IPS DF 6.9 (cell line): ENCODE measurements at regions not wholly inside any gene's neighbourhood (a gene's known extent, or its start where the extent isn't known, plus 50 kb on each side); places are given as distances from the start of the nearest gene placed in this dataset.

Experiments
- DNase-seq: peaks from one replicate; pipeline ENCODE4 v3.0.0-alpha.2; 2013; ENCODE audit warnings: low read depth, low spot score
- H3K27ac ChIP-seq: one replicate; pipeline ENCODE4 v1.5.1; 2013; ENCODE audit warnings: low read length, control low read depth
- H3K27me3 ChIP-seq: 2 replicates; pipeline ENCODE4 v1.6.1; 2013; ENCODE audit warnings: mild to moderate bottlenecking, low read length; ENCODE audit not compliant: control insufficient read depth, insufficient read depth
- H3K36me3 ChIP-seq: 2 replicates; pipeline ENCODE4 v1.6.1; 2013; ENCODE audit warnings: low read length; ENCODE audit not compliant: control insufficient read depth, insufficient read depth
- H3K4me1 ChIP-seq: 2 replicates; pipeline ENCODE4 v1.6.1; 2013; ENCODE audit warnings: low read length; ENCODE audit not compliant: control insufficient read depth, insufficient read depth
- H3K4me3 ChIP-seq: 2 replicates; pipeline ENCODE4 v1.5.1; 2013; ENCODE audit warnings: mild to moderate bottlenecking, low read length
- H3K9me3 ChIP-seq: 2 replicates; pipeline ENCODE4 v1.6.1; 2013; ENCODE audit warnings: low read length, inconsistent platforms; ENCODE audit not compliant: control insufficient read depth, insufficient read depth
- WGBS: extraction: QIAGEN DNeasy Blood & Tissue Kit; methylation state at CpG from one replicate; pipeline ENCODE4 v1.1.7; 2013; ENCODE audit warnings: mixed read lengths, missing lambda C conversion rate; ENCODE audit not compliant: insufficient read length, insufficient coverage; 5-methylcytosine and 5-hydroxymethylcytosine counted together

DNA sequence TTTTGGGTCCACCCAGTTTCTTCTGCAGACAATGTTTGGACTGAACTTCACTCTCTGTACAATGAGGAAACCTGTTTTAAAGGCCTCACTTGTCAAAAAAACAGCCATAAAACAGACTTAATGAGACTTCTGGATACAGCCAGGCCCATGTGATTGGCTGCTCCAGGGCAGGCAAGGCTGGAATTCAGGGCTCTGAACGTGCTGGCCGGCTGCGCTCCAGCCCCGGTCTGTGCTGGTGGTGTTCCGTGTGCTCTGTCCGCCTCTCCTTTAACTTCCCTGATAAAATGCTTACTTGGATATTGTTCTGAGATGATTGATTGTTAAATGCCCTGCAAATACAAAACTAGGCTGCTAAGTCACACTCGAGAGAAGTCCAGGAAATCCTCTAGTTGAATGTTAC lies 131.2 kb upstream of the KLF4 start:
- no peaks in the 10 kb centered on the region for H3K27me3 ChIP-seq
- no peak overlapping the region for H3K27ac ChIP-seq
- no peaks in the 10 kb centered on the region for H3K4me1 ChIP-seq
- no CpG with 5 or more reads among the region's 7 CpGs for WGBS
- no peaks in the 10 kb centered on the region for H3K36me3 ChIP-seq
- H3K9me3 ChIP-seq: no peaks in the 10 kb centered on the region
- DNase-seq: no peak
- no peak overlapping the region for H3K4me3 ChIP-seq

DNA sequence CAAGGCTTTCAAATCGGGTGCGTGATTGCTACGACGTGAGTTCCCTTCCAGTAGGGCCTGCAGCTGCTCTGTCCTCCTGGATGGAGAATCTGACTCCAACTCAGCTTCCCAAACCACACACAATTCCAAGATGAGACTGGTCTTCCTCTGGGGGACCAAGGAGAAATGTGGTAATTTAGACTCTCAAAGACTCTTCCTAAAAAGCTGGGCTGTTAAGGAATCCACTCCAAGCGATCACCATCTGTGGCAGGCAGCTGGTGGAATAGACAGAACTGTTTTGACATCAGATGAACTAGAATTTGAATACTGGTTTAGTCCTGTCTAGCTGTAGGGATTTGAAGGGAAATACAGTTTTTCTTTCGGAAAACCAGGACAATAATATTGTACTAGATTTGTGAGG lies 130.7 kb upstream of the KLF4 start:
- Histone ChIP-seq H3K4me3 (no peak overlapping the region), H3K36me3 (no peaks in the 10 kb centered on the region), H3K9me3 (no peaks in the 10 kb centered on the region), H3K27ac (no peak overlapping the region), H3K27me3 (no peaks in the 10 kb centered on the region), H3K4me1 (no peaks in the 10 kb centered on the region)
- no peak for DNase-seq
- no CpG with 5 or more reads among the region's 6 CpGs for WGBS

DNA sequence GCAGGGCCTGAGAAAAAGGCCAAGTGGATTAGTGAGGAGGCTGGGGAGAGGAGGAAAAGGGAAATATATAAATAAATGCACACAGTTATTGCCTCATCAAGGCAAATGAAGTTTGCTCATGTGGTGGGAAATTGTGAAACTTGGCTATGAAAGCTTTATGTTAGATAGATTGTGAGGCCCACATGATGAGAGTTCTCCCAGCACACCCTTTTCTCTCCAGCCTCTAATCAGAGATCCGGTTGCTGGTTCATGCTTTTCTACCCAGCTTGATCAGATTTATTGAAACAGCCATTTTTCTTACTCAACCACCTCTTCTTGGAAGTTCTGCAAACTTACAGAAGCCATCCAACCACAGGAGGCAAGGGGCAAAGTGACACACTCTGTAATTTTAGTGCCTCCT lies 125.8 kb upstream of the KLF4 start:
- no CpG with 5 or more reads among the region's 1 CpG for WGBS
- no peaks in the 10 kb centered on the region for H3K4me1 ChIP-seq
- H3K9me3 ChIP-seq: no peaks in the 10 kb centered on the region
- no peaks in the 10 kb centered on the region for H3K27me3 ChIP-seq
- no peak overlapping the region for H3K4me3 ChIP-seq
- H3K27ac ChIP-seq: no peak overlapping the region
- no peak for DNase-seq
- H3K36me3 ChIP-seq: no peaks in the 10 kb centered on the region

DNA sequence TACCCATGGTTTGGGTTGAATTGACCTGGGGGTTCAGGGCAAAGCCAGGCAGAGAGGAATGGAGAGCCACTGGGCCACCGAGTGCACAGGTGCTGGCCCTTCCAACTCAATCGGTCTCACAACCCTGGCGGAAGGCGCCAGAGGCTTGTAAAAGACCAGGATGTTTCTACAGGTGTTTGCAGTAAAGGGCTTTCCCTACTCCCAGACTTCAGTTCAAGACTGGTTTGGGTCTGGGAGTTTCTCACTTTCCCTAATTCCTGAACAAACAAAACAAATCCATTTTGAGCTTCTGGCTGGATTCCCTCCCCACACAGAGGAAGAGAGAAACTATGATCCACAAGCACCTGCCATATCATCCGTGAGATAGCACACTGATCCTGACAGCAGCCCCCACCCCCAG lies 125.2 kb upstream of the KLF4 start:
- Histone ChIP-seq H3K4me1 (no peaks in the 10 kb centered on the region), H3K36me3 (no peaks in the 10 kb centered on the region), H3K27me3 (no peaks in the 10 kb centered on the region), H3K9me3 (no peaks in the 10 kb centered on the region), H3K4me3 (no peak overlapping the region), H3K27ac (no peak overlapping the region)
- no peak for DNase-seq
- WGBS: no CpG with 5 or more reads among the region's 5 CpGs

DNA sequence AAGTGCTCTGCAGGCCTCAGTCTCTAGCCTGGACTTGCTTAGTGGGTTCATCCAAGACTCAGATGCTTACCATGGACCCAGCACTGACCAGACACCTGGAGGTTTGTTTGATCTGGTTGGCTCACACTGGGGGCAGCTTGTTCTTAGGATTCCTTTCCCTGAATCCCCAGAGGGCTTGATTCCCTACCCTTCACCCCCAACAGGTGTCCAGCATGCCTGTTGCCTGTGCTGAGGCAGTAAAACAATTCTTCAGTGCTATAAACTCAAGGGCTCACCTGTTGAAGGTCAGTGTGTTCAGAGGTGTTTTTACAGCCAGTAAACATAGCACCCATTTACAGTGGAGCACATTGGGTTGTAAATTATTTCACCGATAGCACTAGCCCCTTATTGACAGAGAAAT lies 123.8 kb upstream of the KLF4 start:
- H3K27ac ChIP-seq: no peak overlapping the region
- DNase-seq: no peak

DNA sequence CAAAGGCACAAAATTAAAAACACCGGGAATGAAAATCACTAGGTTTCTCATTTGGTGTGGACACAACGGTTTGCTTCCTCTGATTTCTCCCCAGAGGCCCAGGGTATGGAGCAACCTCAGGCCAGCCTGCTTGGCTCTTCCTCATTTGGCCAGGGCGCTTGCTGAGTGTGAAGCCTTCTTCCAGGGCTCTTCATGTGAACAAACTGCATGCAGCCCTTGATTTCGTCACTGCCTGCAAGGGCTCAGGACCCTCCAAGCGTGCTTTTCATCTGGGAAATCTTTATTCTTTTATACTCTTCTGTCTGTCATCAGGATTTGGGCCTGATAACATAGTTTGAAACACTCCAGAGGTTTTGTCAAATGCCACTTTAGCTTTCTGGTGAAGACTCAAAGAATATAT lies 122.6 kb upstream of the KLF4 start:
- DNase-seq: no peak

More for the DNA sequence above, 123.8 kb upstream of the KLF4 start:
- Histone ChIP-seq H3K4me3 (no peak overlapping the region), H3K27me3 (no peaks in the 10 kb centered on the region), H3K9me3 (no peaks in the 10 kb centered on the region), H3K36me3 (no peaks in the 10 kb centered on the region), H3K4me1 (no peaks in the 10 kb centered on the region)
- no CpG with 5 or more reads among the region's 1 CpG for WGBS

DNA sequence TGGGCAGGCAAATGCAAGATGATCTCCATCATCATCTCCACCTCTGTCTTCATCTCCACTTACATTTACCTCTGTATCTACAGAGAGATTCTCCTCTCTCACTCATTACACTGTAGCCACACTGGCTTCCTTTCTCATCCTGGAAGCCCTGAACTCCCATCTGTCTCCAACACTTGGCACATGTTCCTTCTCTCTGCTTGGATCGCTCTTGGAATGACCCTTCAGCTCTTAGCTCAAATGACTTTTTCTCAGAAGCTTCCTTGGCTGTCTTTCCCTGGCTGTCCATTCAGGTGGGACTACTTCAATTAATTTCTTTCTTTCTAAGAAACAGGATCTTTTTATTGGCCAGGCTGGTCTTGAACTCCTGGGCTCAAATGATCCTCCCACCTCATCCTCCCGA lies 120.0 kb upstream of the KLF4 start:
- Histone ChIP-seq H3K4me1 (no peaks in the 10 kb centered on the region), H3K9me3 (no peaks in the 10 kb centered on the region), H3K27ac (no peak overlapping the region), H3K27me3 (no peaks in the 10 kb centered on the region), H3K36me3 (no peaks in the 10 kb centered on the region), H3K4me3 (no peak overlapping the region)
- DNase-seq: no peak
- no CpG with 5 or more reads among the region's 2 CpGs for WGBS

More for the DNA sequence above, 122.6 kb upstream of the KLF4 start:
- no peaks in the 10 kb centered on the region for H3K36me3 ChIP-seq
- no peak overlapping the region for H3K4me3 ChIP-seq
- H3K27ac ChIP-seq: no peak overlapping the region
- H3K27me3 ChIP-seq: no peaks in the 10 kb centered on the region
- no CpG with 5 or more reads among the region's 5 CpGs for WGBS
- no peaks in the 10 kb centered on the region for H3K9me3 ChIP-seq
- no peaks in the 10 kb centered on the region for H3K4me1 ChIP-seq

DNA sequence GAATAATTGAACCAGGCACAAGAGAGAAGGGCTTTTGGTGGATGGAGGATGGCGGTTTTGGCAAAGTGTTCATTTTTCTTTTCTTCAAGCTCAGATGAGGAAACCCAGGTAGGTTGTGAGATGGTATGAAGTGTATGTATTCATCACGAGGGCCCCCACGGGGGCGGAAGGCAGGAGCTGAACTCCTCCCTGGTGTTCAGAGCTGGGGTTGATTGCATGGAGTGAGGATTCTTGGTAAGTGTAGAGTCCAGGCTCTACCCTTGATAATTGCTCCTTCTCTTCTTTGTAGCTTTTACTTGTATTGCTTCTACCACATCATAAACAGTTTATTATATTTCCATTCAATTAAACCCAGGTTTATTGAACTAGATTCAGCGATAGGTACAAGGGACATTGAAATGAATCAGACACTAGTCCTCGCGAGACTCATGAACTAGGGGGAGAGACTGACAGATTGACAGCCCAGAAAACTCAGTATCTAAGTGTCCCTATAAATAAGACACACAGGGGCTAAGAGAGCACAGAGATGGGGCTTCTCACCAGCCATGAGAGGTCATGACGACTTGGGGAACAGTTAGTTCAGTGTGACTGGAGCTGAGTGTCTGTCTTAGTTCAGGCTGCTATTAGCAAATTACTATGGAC lies 116.7 kb upstream of the KLF4 start:
- Histone ChIP-seq H3K27me3 (no peaks in the 10 kb centered on the region), H3K4me3 (no peak overlapping the region), H3K9me3 (no peaks in the 10 kb centered on the region), H3K4me1 (no peaks in the 10 kb centered on the region), H3K27ac (no peak overlapping the region), H3K36me3 (no peaks in the 10 kb centered on the region)
- WGBS: no CpG with 5 or more reads among the region's 8 CpGs
- no peak for DNase-seq

DNA sequence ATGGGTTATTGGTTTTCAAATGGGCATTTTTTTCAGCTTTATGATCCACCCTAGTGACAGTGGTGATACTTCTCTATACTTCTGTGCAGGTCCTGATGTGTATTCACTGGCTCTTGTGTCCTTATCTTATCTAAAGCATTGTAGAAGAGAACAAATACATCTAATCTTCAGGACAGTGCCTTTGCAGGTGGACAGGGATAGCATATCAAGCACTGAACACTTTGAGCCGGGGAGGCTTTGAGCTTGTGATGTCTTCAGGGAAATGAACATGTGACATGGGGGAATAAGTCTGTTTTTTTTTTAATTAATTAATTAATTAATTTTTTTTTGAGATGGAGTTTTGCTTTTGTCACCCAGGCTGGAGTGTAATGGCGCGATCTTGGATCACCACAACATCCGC lies 115.5 kb upstream of the KLF4 start:
- no peaks in the 10 kb centered on the region; the same call in 1 of the 2 replicates for H3K4me1 ChIP-seq
- H3K4me3 ChIP-seq: no peak overlapping the region
- DNase-seq: no peak
- H3K9me3 ChIP-seq: no peaks in the 10 kb centered on the region
- H3K27me3 ChIP-seq: no peaks in the 10 kb centered on the region
- H3K36me3 ChIP-seq: no peaks in the 10 kb centered on the region
- WGBS: no CpG with 5 or more reads among the region's 4 CpGs
- H3K27ac ChIP-seq: no peak overlapping the region

DNA sequence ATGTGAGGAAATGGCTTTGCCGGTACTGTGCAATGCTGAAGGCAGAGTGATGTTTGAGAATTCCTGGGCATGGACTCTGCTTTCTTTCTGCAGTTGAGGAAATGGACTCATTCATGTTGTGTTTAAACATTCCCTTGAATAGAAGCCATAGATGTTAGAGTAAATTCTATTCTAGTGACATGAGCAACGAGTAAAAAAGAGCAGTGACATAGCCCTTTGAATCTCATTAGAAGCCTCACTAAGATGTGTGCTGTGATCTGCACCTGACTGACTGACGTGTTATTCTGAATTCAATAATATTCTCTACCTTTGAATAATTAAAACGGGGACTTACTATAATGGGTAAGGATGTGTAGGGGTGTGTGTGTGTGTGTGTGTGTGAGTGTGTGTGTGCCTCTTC lies 113.7 kb upstream of the KLF4 start:
- WGBS: no CpG with 5 or more reads among the region's 4 CpGs

DNA sequence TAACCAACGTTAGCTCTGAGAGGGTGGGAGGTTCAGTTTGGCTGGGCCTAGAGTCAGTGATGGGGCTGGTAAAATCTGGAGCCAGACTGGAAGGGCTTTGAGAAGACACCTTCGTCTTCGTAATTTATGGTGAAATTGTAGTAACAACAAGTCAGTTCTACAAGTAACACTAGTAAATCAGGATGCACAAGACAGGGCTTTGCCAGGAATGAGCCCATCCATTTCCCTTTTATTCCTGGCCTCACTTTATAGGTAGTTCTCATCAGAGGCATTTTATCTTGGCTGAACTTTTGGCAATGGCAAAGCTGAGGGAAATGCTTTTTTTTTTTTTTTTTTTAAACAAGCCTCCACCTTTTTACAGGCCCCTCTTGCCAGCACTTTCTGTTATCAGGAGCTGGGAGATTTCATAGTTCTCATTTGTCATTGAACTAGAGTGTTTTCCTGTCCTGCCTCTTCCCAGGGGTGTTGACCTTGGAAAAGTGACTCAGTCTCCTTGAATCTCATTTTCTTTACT lies 110.5 kb upstream of the KLF4 start:
- no CpG with 5 or more reads among the region's 3 CpGs for WGBS
- Histone ChIP-seq H3K9me3 (no peaks in the 10 kb centered on the region), H3K4me1 (peaks cover 2% of the 10 kb centered on the region; the same call in 1 of the 2 replicates), H3K4me3 (no peak overlapping the region), H3K27me3 (no peaks in the 10 kb centered on the region), H3K36me3 (no peaks in the 10 kb centered on the region), H3K27ac (no peak overlapping the region)
- DNase-seq: no peak

More for the DNA sequence above, 113.7 kb upstream of the KLF4 start:
- no peak overlapping the region for H3K27ac ChIP-seq
- no peak overlapping the region for H3K4me3 ChIP-seq
- no peaks in the 10 kb centered on the region for H3K36me3 ChIP-seq
- DNase-seq: no peak
- no peaks in the 10 kb centered on the region for H3K9me3 ChIP-seq
- H3K27me3 ChIP-seq: no peaks in the 10 kb centered on the region
- H3K4me1 ChIP-seq: peaks cover 2% of the 10 kb centered on the region; the same call in 1 of the 2 replicates
